ENCODE measurements at regions not wholly inside any gene's neighbourhood (a gene's known extent, or its start where the extent isn't known, plus 50 kb on each side); places are given as distances from the start of the nearest gene placed in this dataset.
"Not testable (repeated sequence)": the region's sequence is repeated elsewhere in the genome, so short reads cannot be mapped to it uniquely, and the experiment has no call there.

- TF ChIP-seq POLR2AphosphoS5 (IDR thresholded peaks at IDR 0.05; ENCODE audit: low read length); CREM (IDR thresholded peaks at IDR 0.05; ENCODE audit: low read depth); CTCF (IDR thresholded peaks at IDR 0.05 in 2 of 3, conservative IDR thresholded peaks at IDR 0.05 in 1 of 3; ENCODE audit: control insufficient read depth in 2 of 3, extremely low read depth in 1 of 3, insufficient read depth in 1 of 3, low read depth in 3 of 3, low read length in 3 of 3): not testable (repeated sequence)
Measured at GRCh38 chr13:40054422-40054821, 399.0 kb downstream of the COG6 start.
